IMR-90 (cell line): ENCODE measurements at regions not wholly inside any gene's neighbourhood (a gene's known extent, or its start where the extent isn't known, plus 50 kb on each side); places are given as distances from the start of the nearest gene placed in this dataset.
A peak's percentile ranks its signal among the peaks of the same experiment; 100 is the strongest.

Experiments used
- ATAC-seq: fragments of 200-7000 bp; cut with Tn5 transposase; 2 replicates; pipeline ENCODE4 v1.9.1; 2020; ENCODE audit warnings: low read depth, mild to moderate bottlenecking, moderate library complexity
- BruUV-seq: library from RNA; stranded (reverse); fragments of 400-500 nt; replicated peaks from 2 replicates; lab custom pipeline; 2021; lab: Mats Ljungman, UMichigan
- CTCF ChIA-PET: fragments of 300-600 bp; formaldehyde crosslinking; extraction: SDS; loops from one replicate; lab custom pipeline; 2021; ENCODE audit warnings: antibody characterized with exemption; lab: Yijun Ruan, JAX
- POLR2A ChIA-PET: fragments of 300-600 bp; sonication (Branson Sonifier 250); formaldehyde crosslinking; loops from one replicate; lab custom pipeline; 2022; ENCODE audit warnings: antibody characterized with exemption; ENCODE audit not compliant: unreplicated experiment; lab: Charles Lee
- DNase-seq: peaks from one replicate; pipeline ENCODE4 v3.0.0; 2013
- H2AFZ ChIP-seq: replicated peaks from 2 replicates; pipeline ENCODE3; 2013; ENCODE audit warnings: low read length, mild to moderate bottlenecking; ENCODE audit not compliant: poor library complexity
- H2AK5ac ChIP-seq: 2 replicates; pipeline ENCODE4 v1.6.1; 2013; ENCODE audit warnings: low read depth, low read length, inconsistent platforms
- H2AK9ac ChIP-seq: replicated peaks from 2 replicates; pipeline ENCODE3; 2013; ENCODE audit warnings: mild to moderate bottlenecking, low read depth, low read length, moderate library complexity; ENCODE audit not compliant: poor library complexity
- H2BK120ac ChIP-seq: 2 replicates; pipeline ENCODE4 v1.6.1; 2013; ENCODE audit warnings: low read depth, low read length, inconsistent platforms
- H2BK15ac ChIP-seq: 3 replicates; pipeline ENCODE4 v1.6.1; 2013; ENCODE audit warnings: low read depth, low read length, inconsistent platforms
- H2BK20ac ChIP-seq: 2 replicates; pipeline ENCODE4 v1.6.1; 2013; ENCODE audit warnings: low read depth, mild to moderate bottlenecking, inconsistent platforms, low read length, moderate library complexity
- H2BK5ac ChIP-seq: 2 replicates; pipeline ENCODE4 v1.6.1; 2013; ENCODE audit warnings: mild to moderate bottlenecking, low read depth, low read length, inconsistent platforms; ENCODE audit not compliant: poor library complexity, severe bottlenecking
- H3K14ac ChIP-seq: replicated peaks from 2 replicates; pipeline ENCODE4 v1.6.1; 2013; ENCODE audit warnings: low read depth, low read length, inconsistent platforms
- H3K18ac ChIP-seq: 2 replicates; pipeline ENCODE4 v1.6.1; 2013; ENCODE audit warnings: low read depth, low read length, control low read depth
- H3K23ac ChIP-seq: 2 replicates; pipeline ENCODE4 v1.6.1; 2013; ENCODE audit warnings: low read depth, low read length, inconsistent platforms
- H3K27ac ChIP-seq: 2 replicates; pipeline ENCODE4 v1.5.1; 2013; ENCODE audit warnings: mild to moderate bottlenecking, control low read depth, low read length; ENCODE audit not compliant: insufficient read depth
- H3K27me3 ChIP-seq: 2 replicates; pipeline ENCODE4 v1.6.1; 2013; ENCODE audit warnings: low read length; ENCODE audit not compliant: control insufficient read depth, insufficient read depth
- H3K36me3 ChIP-seq: 2 replicates; pipeline ENCODE4 v1.6.1; 2013; ENCODE audit warnings: low read length, mixed read lengths; ENCODE audit not compliant: control insufficient read depth, insufficient read depth
- H3K4ac ChIP-seq: 2 replicates; pipeline ENCODE4 v1.6.1; 2013; ENCODE audit warnings: low read depth, low read length, inconsistent platforms
- H3K4me1 ChIP-seq: 2 replicates; pipeline ENCODE4 v1.6.1; 2013; ENCODE audit warnings: low read length, mixed read lengths; ENCODE audit not compliant: control insufficient read depth, insufficient read depth
- H3K4me2 ChIP-seq: 2 replicates; pipeline ENCODE4 v1.6.1; 2013; ENCODE audit warnings: low read depth, mild to moderate bottlenecking, control low read depth, low read length, moderate library complexity
- H3K4me3 ChIP-seq: 2 replicates; pipeline ENCODE4 v1.5.1; 2013; ENCODE audit warnings: low read depth, mild to moderate bottlenecking, control low read depth, low read length, moderate library complexity; ENCODE audit not compliant: insufficient read depth
- H3K56ac ChIP-seq: 2 replicates; pipeline ENCODE4 v1.6.1; 2013; ENCODE audit warnings: low read length, inconsistent platforms; ENCODE audit not compliant: insufficient read depth; ENCODE audit errors: extremely low read depth
- H3K79me1 ChIP-seq, 2 experiments: 2 replicates each; pipeline ENCODE4 v1.6.1; 2013; ENCODE audit warnings: low read length in 2 of 2, inconsistent platforms in 1 of 2, low read depth in 1 of 2
- H3K9ac ChIP-seq: 2 replicates; pipeline ENCODE4 v1.6.1; 2013; ENCODE audit warnings: low read depth, low read length, control low read depth
- H3K9me1 ChIP-seq: 2 replicates; pipeline ENCODE4 v1.6.1; 2013; ENCODE audit warnings: low read length, inconsistent platforms; ENCODE audit not compliant: insufficient read depth
- H3K9me3 ChIP-seq: 2 replicates; pipeline ENCODE4 v1.6.1; 2013; ENCODE audit warnings: low read length; ENCODE audit not compliant: control insufficient read depth, insufficient read depth
- H4K20me1 ChIP-seq: 2 replicates; pipeline ENCODE4 v1.6.1; 2013; ENCODE audit warnings: low read length, inconsistent platforms; ENCODE audit not compliant: insufficient read depth
- H4K5ac ChIP-seq: 2 replicates; pipeline ENCODE4 v1.6.1; 2013; ENCODE audit warnings: mild to moderate bottlenecking, low read depth, low read length, control low read depth
- H4K8ac ChIP-seq, 2 experiments: 2 replicates each; pipeline ENCODE4 v1.6.1; 2013; ENCODE audit warnings: low read depth in 2 of 2, low read length in 2 of 2, control low read depth in 1 of 2, inconsistent platforms in 1 of 2
- H4K91ac ChIP-seq: 2 replicates; pipeline ENCODE4 v1.6.1; 2013; ENCODE audit warnings: low read depth, low read length, inconsistent platforms; ENCODE audit not compliant: insufficient read depth
- FOS ChIP-seq: fragments of 150-350 bp; IDR thresholded peaks from 2 replicates; pipeline ENCODE4 v1.6.1; 2016; ENCODE audit warnings: low read depth, low read length
- MXI1 ChIP-seq: IDR thresholded peaks from 2 replicates; pipeline ENCODE4 v1.6.1; 2012; ENCODE audit warnings: low read depth, mild to moderate bottlenecking, low read length, moderate library complexity, borderline replicate concordance
- RFX5 ChIP-seq: IDR thresholded peaks from 2 replicates; pipeline ENCODE4 v1.8.0; 2012; ENCODE audit warnings: low read depth, mild to moderate bottlenecking, low read length, moderate library complexity
- USF2 ChIP-seq: fragments of 150-350 bp; IDR thresholded peaks from 2 replicates; pipeline ENCODE4 v1.6.1; 2017; ENCODE audit warnings: mild to moderate bottlenecking, antibody characterized with exemption, low read length, low read depth
- WGBS, 2 experiments: methylation state at CpG; one replicate each; pipeline versions ENCODE4 v1.1.5 to v1.1.7; 2013; ENCODE audit warnings: missing lambda C conversion rate in 2 of 2; ENCODE audit not compliant: insufficient read length in 1 of 2; ENCODE audit errors: extremely low coverage in 2 of 2; 5-methylcytosine and 5-hydroxymethylcytosine counted together
- dilution Hi-C: fragments of 300-500 bp; cut with HindIII; formaldehyde crosslinking; loops from one replicate; pipeline ENCODE4 v1.14.3; 2018; ENCODE audit warnings: low sequenced_read_pairs; ENCODE audit not compliant: unreplicated experiment
- in situ Hi-C: fragments of 300-500 bp; cut with MboI; formaldehyde crosslinking; loops from 3 replicates; pipeline ENCODE4 v1.14.3; 2019; ENCODE audit warnings: low sequenced_read_pairs, inconsistent platforms, mixed read lengths
- intact Hi-C: fragments of 100-400 bp; cut with micrococcal nuclease; formaldehyde crosslinking; loops from 2 replicates; pipeline ENCODE4 v1.10.0; 2022
- TF ChIP-seq, protein P1 (sequence below): conservative IDR thresholded peaks from 2 replicates; pipeline ENCODE4 v1.5.1; 2012; ENCODE audit warnings: mild to moderate bottlenecking, low read depth, low read length, improper control_type of control experiment

DNA sequence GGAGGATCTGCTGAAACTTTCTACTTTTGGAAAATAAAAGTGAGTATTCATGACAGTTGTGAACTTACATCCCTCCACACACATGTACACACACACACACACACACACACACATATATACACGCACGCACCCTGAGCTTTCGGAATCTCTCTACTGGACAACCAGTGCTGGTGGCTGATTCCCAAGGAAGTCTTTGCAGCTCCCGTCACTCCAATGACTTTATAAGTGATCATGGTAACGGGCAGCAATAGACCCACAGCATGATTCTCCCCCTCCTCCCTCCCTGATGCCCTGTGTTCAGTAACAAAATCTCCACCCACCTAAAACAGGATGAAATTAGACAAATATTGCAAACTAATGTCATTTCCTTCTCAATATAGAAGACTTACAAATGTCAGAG is 364.9 kb downstream of the IRS1 start:
- Histone ChIP-seq H3K4me1 (peaks cover 12% of the 10 kb centered on the region), H3K18ac (0 out of 2 replicates have a peak overlapping the region, but pooled peaks have one; percentile 24), H3K27me3 (no peaks in the 10 kb centered on the region), H2BK15ac (peak overlapping the region; percentile 76; the same call in 2 of the 3 replicates), H2AK9ac (no peak overlapping the region), H2AK5ac (peak overlapping the region; percentile 85), H2BK5ac (peak overlapping the region; percentile 23), H3K36me3 (no peaks in the 10 kb centered on the region), H2BK20ac (peak overlapping the region; percentile 84; the same call in 1 of the 2 replicates), H3K4ac (peak overlapping the region; percentile 26; the same call in 1 of the 2 replicates), H2AFZ (no peak overlapping the region), H3K4me3 (no peak overlapping the region), H3K9ac (no peak overlapping the region), H3K9me3 (no peaks in the 10 kb centered on the region), H4K20me1 (no peaks in the 10 kb centered on the region), H3K4me2 (no peak overlapping the region), H4K8ac (peak overlapping the region in 1 of 2 experiments; percentile 33; a peak in 1 of 4 replicates), H3K9me1 (peaks cover 4% of the 10 kb centered on the region), H2BK120ac (peak overlapping the region; percentile 65), H3K79me1 (peaks cover 1 to 11% of the 10 kb centered on the region in 2 experiments), H4K91ac (no peak overlapping the region; the same call in none of the 2 replicates), H3K14ac (0 out of 2 replicates have a peak overlapping the region, but pooled peaks have one; percentile 41), H3K56ac (no peak overlapping the region), H3K27ac (no peak overlapping the region), H3K23ac (no peak overlapping the region), H4K5ac (no peak overlapping the region)
- TF ChIP-seq RFX5, result no peak
- TF ChIP-seq FOS, result no peak
- TF ChIP-seq MXI1, result no peak
- TF ChIP-seq, protein P1, sequence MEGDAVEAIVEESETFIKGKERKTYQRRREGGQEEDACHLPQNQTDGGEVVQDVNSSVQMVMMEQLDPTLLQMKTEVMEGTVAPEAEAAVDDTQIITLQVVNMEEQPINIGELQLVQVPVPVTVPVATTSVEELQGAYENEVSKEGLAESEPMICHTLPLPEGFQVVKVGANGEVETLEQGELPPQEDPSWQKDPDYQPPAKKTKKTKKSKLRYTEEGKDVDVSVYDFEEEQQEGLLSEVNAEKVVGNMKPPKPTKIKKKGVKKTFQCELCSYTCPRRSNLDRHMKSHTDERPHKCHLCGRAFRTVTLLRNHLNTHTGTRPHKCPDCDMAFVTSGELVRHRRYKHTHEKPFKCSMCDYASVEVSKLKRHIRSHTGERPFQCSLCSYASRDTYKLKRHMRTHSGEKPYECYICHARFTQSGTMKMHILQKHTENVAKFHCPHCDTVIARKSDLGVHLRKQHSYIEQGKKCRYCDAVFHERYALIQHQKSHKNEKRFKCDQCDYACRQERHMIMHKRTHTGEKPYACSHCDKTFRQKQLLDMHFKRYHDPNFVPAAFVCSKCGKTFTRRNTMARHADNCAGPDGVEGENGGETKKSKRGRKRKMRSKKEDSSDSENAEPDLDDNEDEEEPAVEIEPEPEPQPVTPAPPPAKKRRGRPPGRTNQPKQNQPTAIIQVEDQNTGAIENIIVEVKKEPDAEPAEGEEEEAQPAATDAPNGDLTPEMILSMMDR, result no peak
- no peak for TF ChIP-seq USF2
- DNase-seq (no peak), ATAC-seq (no peak)
- no CpG with 5 or more reads among the region's 5 CpGs for WGBS, 2 experiments
- intact Hi-C loops, result no loop called here
- CTCF ChIA-PET, result no interaction called here
- POLR2A ChIA-PET, result no interaction called here
- dilution Hi-C loops, result no loop called here
- in situ Hi-C loops, result no loop called here
- no TSS peak for BruUV-seq
